Activated CD4-positive, alpha-beta T cell treated with anti-CD3 and anti-CD28 coated beads for 36 hours (primary cell): ENCODE measurements at regions not wholly inside any gene's neighbourhood (a gene's known extent, or its start where the extent isn't known, plus 50 kb on each side); places are given as distances from the start of the nearest gene placed in this dataset.

Experiments
- ATAC-seq: fragments of 200-7000 bp; cut with Tn5 transposase; one replicate; pipeline ENCODE4 v1.10.0; 2021; ENCODE audit warnings: mild to moderate bottlenecking, moderate library complexity
- CTCF ChIA-PET: fragments of 350-600 bp; sonication (Branson Sonifier 250); formaldehyde crosslinking; loops from one replicate; lab custom pipeline; 2021; ENCODE audit warnings: antibody characterized with exemption; lab: Charles Lee
- POLR2A ChIA-PET: fragments of 350-600 bp; sonication (Branson Sonifier 250); formaldehyde crosslinking; loops from one replicate; lab custom pipeline; 2021; ENCODE audit warnings: antibody characterized with exemption, inconsistent platforms; lab: Charles Lee
- DNase-seq: peaks from one replicate; pipeline ENCODE4 v3.0.0-alpha.2; 2020
- H3K27ac Mint-ChIP-seq: one replicate; pipeline ENCODE4 v1.8.0; 2021; ENCODE audit warnings: mixed read lengths
- H3K27me3 Mint-ChIP-seq: one replicate; pipeline ENCODE4 v1.8.0; 2021; ENCODE audit warnings: mixed read lengths
- H3K36me3 Mint-ChIP-seq: one replicate; pipeline ENCODE4 v1.8.0; 2021; ENCODE audit warnings: low read depth, mixed read lengths
- H3K4me1 Mint-ChIP-seq: one replicate; pipeline ENCODE4 v1.8.0; 2021; ENCODE audit warnings: mixed read lengths
- H3K4me3 Mint-ChIP-seq: one replicate; pipeline ENCODE4 v1.8.0; 2021; ENCODE audit warnings: mild to moderate bottlenecking, moderate library complexity, mixed read lengths
- H3K9me3 Mint-ChIP-seq: one replicate; pipeline ENCODE4 v1.8.0; 2021; ENCODE audit warnings: low read depth, mixed read lengths
- intact Hi-C, 2 experiments: fragments of 100-400 bp; cut with DNase I in 1 of 2; cut with micrococcal nuclease in 1 of 2; formaldehyde crosslinking; loops; one replicate each; pipeline versions ENCODE4 v1.14.2 to v1.15.1; 2022 to 2024; cut with DNase I, micrococcal nuclease

- intact Hi-C loops: no loop called here
- Mint-ChIP-seq H3K9me3 (no peaks in the 10 kb centered on the region), H3K27me3 (peaks cover 2% of the 10 kb centered on the region), H3K36me3 (no peaks in the 10 kb centered on the region), H3K4me3 (no peak overlapping the region), H3K4me1 (peaks cover 2% of the 10 kb centered on the region), H3K27ac (no peak overlapping the region)
- CTCF ChIA-PET: no interaction called here
- ATAC-seq (no peak), DNase-seq (no peak)
- POLR2A ChIA-PET: no interaction called here
Measured at GRCh38 chr4:106421441-106422296, 53.1 kb upstream of the GIMD1 start.

DNA sequence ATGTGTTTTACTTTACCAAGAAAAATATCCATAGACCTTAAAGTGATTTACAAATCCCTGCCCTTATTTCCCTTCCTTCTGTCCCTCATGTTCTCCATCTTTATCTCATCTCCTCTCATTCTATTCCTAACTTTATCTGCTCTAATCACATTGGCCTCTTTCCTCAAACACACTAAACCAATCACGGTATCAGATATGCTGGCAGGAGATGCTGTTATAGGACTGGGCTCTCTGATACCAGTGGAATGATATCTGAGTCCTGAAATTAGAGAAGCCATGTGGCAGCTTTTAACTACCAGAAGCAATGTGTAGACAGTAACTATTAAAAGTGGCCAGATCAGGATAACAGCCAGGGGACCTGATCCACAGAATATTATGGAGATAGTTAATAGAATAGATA lies 49.9 kb upstream of the GIMD1 start:
- Mint-ChIP-seq H3K36me3 (no peaks in the 10 kb centered on the region), H3K9me3 (no peaks in the 10 kb centered on the region), H3K27me3 (peaks cover 5% of the 10 kb centered on the region), H3K4me1 (no peaks in the 10 kb centered on the region), H3K27ac (no peak overlapping the region), H3K4me3 (no peak overlapping the region)
- ChIA-PET CTCF (interaction anchor here (1.1 kb wide), 1 partner anchor 10 kb away, joined by 3 read pairs; no protein-coding TSS in a partner anchor), POLR2A (no interaction called here)
- ATAC-seq (no peak), DNase-seq (no peak)
- intact Hi-C loops: no loop called here
